Mesothelial cell of epicardium (in vitro differentiated cells): ENCODE measurements at regions not wholly inside any gene's neighbourhood (a gene's known extent, or its start where the extent isn't known, plus 50 kb on each side); places are given as distances from the start of the nearest gene placed in this dataset.

Experiments used
- DNase-seq, 2 experiments: peaks; one replicate each; pipeline ENCODE4 v3.0.0; 2021; ENCODE audit warnings: low spot score in 2 of 2; ENCODE audit not compliant: unreplicated experiment in 2 of 2
- H3K27ac Mint-ChIP-seq: 2 replicates; pipeline ENCODE4 v1.8.0; 2021; ENCODE audit warnings: mixed read lengths
- H3K27me3 Mint-ChIP-seq: 2 replicates; pipeline ENCODE4 v1.8.0; 2021; ENCODE audit warnings: low read depth, mixed read lengths
- H3K36me3 Mint-ChIP-seq: 2 replicates; pipeline ENCODE4 v1.8.0; 2021; ENCODE audit warnings: mixed read lengths
- H3K4me1 Mint-ChIP-seq: 2 replicates; pipeline ENCODE4 v1.8.0; 2021; ENCODE audit warnings: mixed read lengths
- H3K4me3 Mint-ChIP-seq: 2 replicates; pipeline ENCODE4 v1.8.0; 2021; ENCODE audit warnings: mild to moderate bottlenecking, moderate library complexity, mixed read lengths
- H3K9me3 Mint-ChIP-seq: 2 replicates; pipeline ENCODE4 v1.8.0; 2021; ENCODE audit warnings: mixed read lengths
- TF ChIP-seq, protein P1 (sequence below): fragments of 200-600 bp; sonication (generic); IDR thresholded peaks from one replicate; pipeline ENCODE4 v1.5.0; 2021; ENCODE audit warnings: antibody characterized with exemption; ENCODE audit not compliant: unreplicated experiment

- no peaks in the 10 kb centered on the region for H3K27me3 Mint-ChIP-seq
- TF ChIP-seq, protein P1, sequence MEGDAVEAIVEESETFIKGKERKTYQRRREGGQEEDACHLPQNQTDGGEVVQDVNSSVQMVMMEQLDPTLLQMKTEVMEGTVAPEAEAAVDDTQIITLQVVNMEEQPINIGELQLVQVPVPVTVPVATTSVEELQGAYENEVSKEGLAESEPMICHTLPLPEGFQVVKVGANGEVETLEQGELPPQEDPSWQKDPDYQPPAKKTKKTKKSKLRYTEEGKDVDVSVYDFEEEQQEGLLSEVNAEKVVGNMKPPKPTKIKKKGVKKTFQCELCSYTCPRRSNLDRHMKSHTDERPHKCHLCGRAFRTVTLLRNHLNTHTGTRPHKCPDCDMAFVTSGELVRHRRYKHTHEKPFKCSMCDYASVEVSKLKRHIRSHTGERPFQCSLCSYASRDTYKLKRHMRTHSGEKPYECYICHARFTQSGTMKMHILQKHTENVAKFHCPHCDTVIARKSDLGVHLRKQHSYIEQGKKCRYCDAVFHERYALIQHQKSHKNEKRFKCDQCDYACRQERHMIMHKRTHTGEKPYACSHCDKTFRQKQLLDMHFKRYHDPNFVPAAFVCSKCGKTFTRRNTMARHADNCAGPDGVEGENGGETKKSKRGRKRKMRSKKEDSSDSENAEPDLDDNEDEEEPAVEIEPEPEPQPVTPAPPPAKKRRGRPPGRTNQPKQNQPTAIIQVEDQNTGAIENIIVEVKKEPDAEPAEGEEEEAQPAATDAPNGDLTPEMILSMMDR = no peak
- H3K4me3 Mint-ChIP-seq = no peak overlapping the region
- H3K36me3 Mint-ChIP-seq = no peaks in the 10 kb centered on the region
- peaks cover 30% of the 10 kb centered on the region for H3K4me1 Mint-ChIP-seq
- H3K9me3 Mint-ChIP-seq = no peaks in the 10 kb centered on the region
- H3K27ac Mint-ChIP-seq = no peak overlapping the region
- no peak for DNase-seq
Measured at GRCh38 chr6:4346659-4347333, 211.4 kb upstream of the ECI2 start.

DNA sequence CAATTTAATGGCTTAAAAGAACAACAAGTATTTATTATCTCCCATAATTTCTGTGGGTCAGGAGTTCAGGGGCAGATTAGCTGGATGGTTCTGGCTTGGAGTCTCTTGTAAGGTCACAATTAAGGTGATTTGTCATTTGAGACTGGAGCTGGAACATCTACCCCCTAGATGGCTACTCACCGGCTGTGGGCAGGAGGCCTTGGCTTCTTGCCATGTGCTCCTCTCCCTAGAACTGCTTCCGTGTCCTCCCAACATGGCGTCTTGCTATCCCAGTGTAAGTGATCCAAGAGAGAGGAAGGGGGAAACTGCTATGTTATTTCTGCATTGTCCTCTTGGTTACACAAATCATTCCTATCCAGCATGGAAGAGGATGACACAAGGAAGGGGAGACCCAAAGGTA lies 210.2 kb upstream of the ECI2 start:
- DNase-seq = no peak
- TF ChIP-seq, protein P1 = no peak
- peaks cover 4% of the 10 kb centered on the region for H3K9me3 Mint-ChIP-seq
- peaks cover 28% of the 10 kb centered on the region for H3K4me1 Mint-ChIP-seq
- no peak overlapping the region for H3K27ac Mint-ChIP-seq
- H3K27me3 Mint-ChIP-seq = no peaks in the 10 kb centered on the region
- no peaks in the 10 kb centered on the region for H3K36me3 Mint-ChIP-seq
- no peak overlapping the region for H3K4me3 Mint-ChIP-seq

GRCh38 chr6:4344317-4344899 lies 209.0 kb upstream of the ECI2 start:
- H3K27ac Mint-ChIP-seq = no peak overlapping the region
- no peak for DNase-seq
- H3K4me1 Mint-ChIP-seq = peaks cover 32% of the 10 kb centered on the region
- H3K4me3 Mint-ChIP-seq = no peak overlapping the region
- TF ChIP-seq, protein P1 = no peak
- peaks cover 3% of the 10 kb centered on the region for H3K36me3 Mint-ChIP-seq
- H3K9me3 Mint-ChIP-seq = peaks cover 4% of the 10 kb centered on the region
- no peaks in the 10 kb centered on the region for H3K27me3 Mint-ChIP-seq

GRCh38 chr6:4342407-4343137 lies 207.2 kb upstream of the ECI2 start:
- Mint-ChIP-seq H3K27ac (no peak overlapping the region), H3K4me3 (no peak overlapping the region), H3K9me3 (peaks cover 9% of the 10 kb centered on the region), H3K36me3 (peaks cover 3% of the 10 kb centered on the region), H3K27me3 (no peaks in the 10 kb centered on the region), H3K4me1 (peaks cover 25% of the 10 kb centered on the region)
- TF ChIP-seq, protein P1 = no peak
- no peak for DNase-seq

DNA sequence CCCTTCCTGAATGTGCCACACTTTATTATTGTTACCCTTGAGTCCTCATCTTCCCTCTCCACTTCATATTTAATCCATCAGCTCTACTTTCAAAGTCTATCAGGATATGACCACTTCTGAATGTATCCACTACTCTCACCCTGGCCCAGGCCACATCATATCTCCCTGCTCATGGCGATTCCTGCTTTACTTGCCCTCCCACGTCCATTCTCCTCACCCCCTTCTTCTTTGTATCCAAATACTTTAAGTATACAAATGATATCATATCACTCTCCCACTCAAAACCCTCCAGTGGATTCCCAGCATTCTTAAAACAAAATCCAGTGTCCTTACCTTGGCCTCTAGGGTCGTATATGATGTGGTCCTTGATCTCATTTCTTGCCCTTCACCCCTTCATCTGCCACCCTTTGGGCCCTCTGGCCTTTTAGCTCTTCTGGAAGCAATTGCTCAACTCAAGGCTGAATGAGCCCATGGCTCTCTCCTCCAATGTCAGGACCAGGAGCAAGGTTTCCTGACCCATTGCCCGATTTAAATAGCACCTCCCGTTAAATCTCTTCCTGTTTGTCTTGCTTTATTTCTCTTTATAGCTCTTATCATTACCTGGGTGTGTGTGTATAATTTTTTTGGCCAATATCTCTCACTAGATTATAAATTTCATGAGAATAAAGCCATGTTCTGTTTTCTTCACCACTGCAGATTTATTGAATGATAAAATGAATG lies 205.9 kb upstream of the ECI2 start:
- Mint-ChIP-seq H3K27ac (no peak overlapping the region), H3K4me3 (no peak overlapping the region), H3K36me3 (peaks cover 3% of the 10 kb centered on the region), H3K9me3 (peaks cover 9% of the 10 kb centered on the region), H3K4me1 (peaks cover 19% of the 10 kb centered on the region), H3K27me3 (no peaks in the 10 kb centered on the region)
- no peak for DNase-seq
- TF ChIP-seq, protein P1 = no peak
